Fibroblast of skin of left quadriceps (primary cell): ENCODE measurements at regions not wholly inside any gene's neighbourhood (a gene's known extent, or its start where the extent isn't known, plus 50 kb on each side); places are given as distances from the start of the nearest gene placed in this dataset.
"Not testable (repeated sequence)": the region's sequence is repeated elsewhere in the genome, so short reads cannot be mapped to it uniquely, and the experiment has no call there.

ENCODE experiments used
- DNase-seq, 2 experiments: peaks; one replicate each; pipeline ENCODE4 v3.0.0-alpha.2; 2013; ENCODE audit warnings: low read depth in 2 of 2

DNA sequence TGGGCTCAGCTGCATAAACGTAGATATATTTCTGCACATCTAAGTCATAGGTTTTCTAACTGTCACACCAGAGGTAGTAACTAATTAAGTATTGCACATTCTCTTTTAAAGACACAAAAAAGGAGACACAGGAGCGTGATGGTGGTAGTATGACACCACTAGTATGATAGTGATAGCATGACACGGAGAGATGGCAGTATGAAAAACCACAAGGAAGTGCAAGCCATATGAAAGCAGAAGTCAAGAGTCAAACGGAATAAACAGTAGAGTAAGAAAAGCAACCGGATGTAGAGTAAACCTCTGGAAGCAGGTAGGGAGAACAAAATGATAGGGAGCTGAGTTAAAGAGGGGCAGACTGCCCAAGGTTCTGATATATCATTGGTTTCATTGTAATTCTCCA is 382.2 kb upstream of the INTU start:
- no peak for DNase-seq

DNA sequence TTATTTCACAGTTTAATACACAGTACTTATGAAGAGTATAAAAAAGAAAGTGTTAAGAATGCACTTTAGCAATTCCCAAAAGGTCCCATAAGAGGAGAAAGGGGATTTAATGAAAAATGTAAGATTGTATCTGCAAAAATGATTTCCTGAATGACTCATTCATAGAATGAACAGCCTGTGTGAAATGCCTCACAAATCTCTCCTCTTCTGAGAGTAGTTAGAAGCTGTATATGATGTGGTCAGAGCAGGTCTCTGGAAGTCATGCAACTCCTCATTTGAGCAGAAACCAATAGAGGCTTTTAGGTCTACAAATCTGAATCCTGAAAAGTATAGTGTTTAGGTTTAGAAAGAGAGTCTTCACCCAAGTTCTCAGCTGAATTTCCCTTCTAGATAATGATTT is 381.3 kb upstream of the INTU start:
- peak; percentile 67 to 74 for DNase-seq

DNA sequence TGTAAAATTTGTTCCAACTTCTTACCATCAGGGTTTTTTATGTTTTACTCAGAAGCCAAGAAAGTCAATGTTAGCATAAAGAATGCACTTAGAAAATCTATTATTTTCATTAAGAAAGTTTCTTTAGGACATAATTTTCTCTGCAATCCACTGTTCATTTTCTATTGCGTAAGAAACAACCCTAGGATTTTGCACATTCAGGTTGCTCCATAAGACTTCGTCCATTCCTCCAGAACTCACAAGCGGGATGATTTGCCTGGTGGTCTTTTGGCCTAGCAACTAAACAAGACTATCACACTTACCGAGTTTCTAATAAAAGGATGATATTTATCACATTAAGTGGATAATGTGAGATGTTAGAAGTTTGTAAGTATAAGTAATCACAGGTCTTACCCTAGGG is 376.3 kb upstream of the INTU start:
- DNase-seq = no peak

DNA sequence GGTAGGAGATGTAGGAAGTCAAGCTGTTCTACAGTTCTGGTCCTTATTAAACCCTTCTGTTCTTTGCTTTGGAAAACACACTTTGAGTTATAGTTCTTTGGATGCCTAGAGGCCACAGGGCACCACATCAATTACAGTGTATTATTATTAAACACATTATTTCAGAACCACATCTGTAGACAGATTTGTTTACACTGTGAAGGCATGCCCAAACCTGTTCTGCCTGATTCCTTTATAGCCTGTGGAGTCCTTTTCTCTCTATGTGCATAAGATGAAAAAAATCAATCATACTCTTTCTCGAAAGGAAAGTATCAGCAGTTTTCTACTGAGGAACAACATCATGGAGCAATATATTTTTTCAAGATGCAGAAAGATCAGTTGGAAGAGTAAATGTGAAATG is 371.3 kb upstream of the INTU start:
- no peak for DNase-seq

DNA sequence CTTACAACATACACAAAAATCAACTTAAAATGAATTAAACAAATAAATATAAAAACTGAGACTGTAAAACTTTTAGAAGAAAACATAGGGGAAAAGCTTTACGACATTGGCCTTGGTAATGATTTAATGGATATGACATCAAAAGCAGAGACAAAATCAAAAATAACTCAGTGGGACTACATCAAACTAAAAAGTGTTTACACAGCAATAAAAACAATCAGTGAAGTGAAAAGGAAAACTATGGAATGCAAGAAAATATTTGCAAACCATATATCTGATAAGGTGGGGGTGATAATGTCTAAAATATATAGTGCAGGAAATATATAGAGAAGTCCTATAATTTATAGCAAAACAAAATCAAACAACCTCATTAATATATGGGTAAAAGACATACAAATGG is 364.4 kb upstream of the INTU start:
- no peak for DNase-seq

DNA sequence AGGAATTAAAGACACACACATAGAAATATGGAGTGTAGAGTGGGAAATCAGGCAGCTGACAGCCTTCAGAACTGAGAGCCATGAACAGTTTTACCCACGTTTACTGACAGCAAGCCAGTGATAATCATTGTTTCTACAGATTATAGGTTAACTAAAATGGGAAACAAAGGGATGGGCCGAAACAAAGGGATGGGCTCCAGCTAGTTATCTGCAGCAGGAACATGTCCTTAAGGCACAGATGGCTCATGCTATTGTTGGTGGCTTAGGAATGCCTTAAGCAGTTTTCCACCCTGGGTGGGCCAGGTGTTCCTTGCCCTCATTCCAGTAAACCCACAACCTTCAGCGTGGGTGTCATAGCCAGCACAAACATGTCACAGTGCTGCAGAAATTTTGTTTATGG is 355.7 kb upstream of the INTU start:
- not testable (repeated sequence) for DNase-seq

DNA sequence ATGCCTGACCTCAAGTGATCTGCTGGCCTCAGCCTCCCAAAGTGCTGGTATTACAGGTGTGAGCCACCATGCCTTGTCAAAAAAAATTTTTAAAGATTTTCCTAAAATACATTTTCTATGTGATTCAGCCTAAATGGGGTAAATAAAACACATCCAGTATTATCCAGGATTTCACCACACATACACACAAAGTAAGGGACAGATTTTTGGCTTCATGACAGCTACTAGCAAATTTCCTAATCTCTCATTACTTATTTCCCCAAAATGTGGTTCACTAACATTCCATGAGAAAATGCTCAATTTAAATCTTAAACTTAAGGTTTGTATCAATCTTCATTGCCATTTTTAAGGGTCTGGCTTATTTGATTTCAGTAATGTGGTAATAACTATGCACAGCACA is 348.5 kb upstream of the INTU start:
- DNase-seq = peak in 1 of 2 experiments; percentile 12

DNA sequence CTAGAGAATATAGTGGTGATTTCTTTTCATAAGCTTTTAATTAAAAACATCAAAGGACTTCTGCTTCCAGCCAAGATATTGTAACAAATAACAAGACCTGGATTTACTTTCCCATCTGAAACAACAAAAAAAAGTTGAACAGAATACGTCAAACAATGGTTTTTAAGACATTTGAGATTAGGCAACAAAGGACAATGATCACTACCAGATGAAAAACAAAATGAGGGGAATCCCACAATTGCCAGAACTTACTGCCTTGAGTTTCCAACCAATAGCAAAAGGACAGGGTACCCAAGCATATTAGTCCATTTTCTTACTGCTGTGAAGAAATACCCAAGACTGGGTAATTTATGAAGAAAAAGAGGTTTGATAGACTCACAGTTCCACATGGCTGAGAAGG is 341.4 kb upstream of the INTU start:
- no peak for DNase-seq

DNA sequence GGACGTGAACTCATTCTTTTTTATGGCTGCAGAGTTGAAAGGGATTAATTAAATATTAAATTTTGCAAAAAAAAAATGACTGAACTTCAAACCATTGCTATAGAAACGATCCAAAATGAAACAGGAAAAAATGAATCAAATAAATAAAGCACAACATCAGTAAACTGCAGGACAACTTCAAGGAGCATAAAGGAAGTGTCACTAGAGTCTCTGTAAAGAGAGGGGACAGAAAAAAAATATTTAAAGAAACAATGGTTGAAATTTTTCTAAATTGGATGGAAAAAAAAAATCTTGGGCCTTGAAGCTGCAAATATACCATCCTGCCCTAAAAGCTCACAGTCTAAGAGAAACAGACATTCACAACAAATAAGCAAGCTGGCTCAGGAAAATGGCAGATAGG is 339.3 kb upstream of the INTU start:
- no peak for DNase-seq

DNA sequence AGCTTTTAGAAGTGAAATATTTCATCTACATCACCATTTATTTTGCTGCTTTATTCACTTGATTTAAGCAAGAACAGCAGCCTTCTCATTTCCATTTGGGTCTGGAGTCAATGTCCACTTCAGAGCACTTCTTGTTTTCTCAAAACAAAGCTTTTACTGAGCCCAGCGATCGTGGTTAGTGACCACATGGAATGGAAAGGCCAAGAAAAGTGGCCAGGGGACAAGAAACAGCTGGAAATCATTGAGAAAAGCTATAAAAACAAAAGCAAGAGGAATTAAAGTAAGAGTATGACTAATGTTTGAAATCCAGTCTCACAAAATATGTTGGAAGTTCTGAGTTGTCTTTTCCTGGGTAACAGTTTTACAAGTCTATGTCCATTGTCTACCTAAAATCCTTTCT is 328.4 kb upstream of the INTU start:
- DNase-seq = peak; percentile 19 to 22

DNA sequence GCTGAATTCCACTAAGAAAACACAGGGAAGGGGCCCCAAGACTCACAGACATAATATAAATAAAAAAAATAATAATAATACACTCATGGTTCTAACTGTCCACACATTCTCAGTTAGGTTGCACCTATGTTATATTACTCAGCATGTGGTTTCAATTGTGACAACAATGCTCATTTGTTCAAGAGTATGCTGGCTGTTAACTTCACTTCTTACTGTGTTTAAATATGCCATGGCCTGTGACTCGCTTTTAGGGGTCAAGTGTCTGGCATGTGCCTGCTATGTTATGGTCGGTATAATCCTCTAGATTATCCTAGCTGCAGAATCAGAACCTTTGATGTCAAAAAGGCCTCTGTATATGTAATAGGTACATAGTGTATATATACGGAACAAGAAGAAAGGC is 324.8 kb upstream of the INTU start:
- no peak for DNase-seq

DNA sequence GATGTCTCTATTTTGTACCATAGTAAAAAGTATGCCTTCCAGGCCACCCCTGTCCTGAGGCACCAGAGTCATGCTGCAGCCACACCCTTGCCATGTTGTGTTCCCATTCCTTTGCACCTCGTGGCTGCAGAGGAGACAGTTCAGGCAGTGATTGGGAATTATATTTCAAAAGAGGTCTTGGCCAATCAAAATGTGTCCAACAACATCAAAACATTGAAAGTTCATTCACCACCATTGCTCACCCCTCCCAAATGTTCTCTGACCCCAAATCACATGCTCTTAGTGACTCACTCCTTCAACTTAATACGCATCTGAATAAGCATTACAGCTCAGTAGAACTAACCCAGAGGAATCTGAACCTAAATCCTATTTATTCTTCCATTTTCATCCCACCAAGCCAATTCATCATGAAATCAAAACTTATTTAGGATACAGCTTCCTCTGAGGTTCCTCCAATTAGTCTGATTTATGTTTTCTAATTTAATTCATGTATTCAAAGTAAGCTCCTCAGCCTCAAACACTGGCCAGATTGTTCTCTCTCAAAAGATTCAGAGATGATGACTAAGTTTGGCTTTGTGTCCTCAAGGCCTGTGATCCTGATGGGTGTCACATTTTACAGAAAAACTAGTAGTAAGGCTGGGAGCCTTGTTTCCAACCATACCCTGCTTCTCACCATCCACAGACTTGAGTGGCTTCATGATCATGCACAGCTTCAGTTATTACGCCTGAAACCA is 323.2 kb upstream of the INTU start:
- DNase-seq = no peak

DNA sequence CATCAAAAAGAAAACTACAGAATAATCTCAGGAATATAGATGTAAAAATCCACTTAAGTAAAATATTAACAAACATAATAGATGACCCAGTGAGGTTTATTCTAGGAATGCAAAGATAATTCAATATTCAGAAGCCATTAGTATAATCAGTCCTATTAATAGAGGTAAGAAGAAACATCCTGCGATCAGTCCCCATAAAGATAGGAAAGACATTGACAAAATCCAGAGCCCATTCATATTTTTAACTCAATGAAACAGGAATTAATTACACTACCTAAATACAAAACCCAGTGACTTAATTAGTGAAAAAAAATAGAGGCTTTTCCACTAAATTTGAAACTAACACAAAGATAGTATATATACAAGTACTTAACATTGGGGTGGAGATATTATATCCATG is 321.4 kb upstream of the INTU start:
- DNase-seq = no peak

DNA sequence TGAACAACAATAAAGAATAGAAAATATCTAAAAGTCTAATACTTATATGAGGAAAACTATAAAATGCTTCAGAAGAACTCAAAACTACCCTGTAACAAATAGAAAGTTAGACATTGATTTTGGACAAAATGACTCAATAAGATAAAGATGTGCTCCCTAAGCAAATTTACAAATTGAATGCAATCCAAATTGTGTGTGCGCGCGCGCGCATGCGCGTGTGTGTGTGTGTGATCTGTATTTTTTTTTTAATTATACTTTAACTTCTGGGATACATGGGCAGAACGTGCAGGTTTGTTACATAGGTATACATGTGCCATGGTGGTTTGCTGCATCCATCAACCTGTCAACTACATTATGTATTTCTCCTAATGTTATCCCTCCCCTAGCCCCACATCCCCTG is 320.8 kb upstream of the INTU start:
- no peak for DNase-seq

DNA sequence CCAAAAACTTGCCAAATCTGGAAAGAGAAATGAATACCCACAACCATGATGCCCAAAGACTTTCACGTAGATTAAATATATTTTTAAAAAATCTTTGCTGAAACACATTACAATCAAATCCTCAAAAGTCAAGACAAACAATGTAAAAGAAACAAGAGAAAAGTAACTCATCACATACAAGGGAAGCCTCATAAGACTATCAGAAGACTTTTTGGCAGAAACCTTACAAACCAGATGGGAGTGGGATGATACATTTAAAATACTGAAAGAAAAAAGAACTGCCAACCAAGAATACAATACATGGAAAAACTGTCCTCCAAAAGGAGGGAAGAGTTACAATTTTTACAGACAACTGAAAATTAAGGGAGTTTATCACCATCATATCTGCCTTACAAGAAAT is 319.0 kb upstream of the INTU start:
- DNase-seq = no peak

DNA sequence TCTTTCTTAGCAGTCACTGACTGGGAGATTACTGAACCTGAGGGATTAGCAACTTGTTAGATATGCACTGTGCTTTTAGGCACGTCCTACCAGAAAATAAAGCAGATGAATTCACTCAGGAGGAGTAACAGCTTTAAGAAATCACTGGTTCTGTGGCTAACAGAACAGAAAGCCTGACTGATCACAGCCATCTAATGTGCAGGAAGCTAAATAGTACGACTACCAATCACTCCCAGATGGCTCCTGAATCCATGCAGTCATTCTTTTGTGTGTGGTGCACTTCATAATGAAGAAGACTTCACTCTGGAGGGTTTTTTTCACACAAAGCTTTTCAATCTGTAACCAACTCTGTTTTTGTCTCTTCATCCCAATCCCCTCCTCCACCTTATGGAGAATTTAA is 305.3 kb upstream of the INTU start:
- DNase-seq = no peak

DNA sequence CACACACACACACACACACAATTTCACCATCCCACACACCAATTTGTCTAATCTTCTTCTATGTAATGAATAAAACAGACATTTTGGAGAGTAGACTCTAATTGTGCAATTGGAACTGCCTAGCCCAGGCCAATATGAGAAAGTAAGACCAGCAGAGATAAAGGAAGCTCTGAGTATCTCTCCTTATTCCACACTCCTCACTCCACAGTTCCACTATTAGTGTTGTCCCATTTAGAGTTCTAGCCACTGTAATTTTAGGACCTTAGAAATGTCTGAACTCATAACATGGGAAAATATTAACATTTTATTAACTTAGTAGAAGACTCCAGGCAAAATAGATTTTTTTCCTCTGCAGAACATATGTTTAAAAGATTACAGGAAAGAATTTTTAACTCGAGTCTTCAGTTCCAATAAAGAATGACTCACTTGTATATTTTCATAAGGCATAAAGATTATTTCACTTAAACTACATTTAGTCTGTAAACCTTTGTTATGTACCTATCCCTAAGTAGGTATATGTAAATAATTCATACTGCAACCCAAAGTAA is 297.6 kb upstream of the INTU start:
- DNase-seq = no peak

DNA sequence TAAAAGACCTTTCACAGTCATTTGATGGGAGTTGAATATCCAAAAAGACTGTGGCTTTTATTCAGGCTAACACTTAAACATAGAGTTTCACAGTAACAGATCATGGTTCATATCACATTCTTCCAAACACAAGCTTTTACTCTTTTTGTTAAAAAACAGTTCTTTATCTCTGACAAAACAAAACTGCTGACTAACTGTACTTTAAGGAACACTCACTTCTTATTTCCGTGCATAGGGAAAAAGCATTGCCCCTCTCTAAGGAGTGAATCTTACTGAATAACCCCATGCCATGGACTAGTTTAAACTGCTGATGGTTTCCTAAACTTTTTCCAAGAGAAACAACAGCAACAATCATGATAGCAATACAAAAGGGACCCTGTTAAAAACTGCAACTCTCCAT is 297.0 kb upstream of the INTU start:
- DNase-seq = no peak

DNA sequence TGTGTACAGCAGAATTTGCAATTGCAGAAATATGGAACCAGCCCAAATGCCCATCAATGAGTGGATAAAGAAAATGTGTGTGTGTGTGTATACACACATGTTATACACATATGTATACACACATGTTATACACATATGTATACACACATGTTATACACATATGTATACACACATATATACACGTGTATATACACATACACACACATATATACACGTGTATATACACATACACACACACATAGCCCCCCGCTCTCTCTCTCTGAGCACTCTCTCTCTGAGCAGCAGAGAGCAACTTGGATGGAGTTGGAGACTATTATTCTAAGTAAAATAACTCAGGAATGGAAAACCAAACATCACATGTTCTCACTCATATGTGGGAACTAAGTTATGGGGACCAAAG is 289.6 kb upstream of the INTU start:
- not testable (repeated sequence) for DNase-seq

DNA sequence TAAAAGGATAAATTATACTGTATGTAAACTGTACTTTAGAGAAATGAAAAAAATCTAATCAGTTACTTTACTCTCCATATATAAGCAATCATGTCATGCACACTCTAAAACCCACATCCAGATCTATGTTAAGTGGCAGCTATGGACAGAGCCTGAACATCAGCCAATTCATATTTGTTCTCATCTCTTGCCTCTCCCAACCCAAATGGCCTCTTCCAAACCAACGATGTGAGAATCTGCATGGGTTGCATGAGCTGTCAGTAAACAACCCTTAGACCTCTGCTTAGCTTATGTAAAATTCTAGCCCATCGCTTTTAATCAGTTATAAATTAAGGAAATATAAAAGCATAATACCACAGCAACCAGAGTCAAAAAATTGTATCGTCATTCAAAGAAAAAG is 288.7 kb upstream of the INTU start:
- no peak for DNase-seq

DNA sequence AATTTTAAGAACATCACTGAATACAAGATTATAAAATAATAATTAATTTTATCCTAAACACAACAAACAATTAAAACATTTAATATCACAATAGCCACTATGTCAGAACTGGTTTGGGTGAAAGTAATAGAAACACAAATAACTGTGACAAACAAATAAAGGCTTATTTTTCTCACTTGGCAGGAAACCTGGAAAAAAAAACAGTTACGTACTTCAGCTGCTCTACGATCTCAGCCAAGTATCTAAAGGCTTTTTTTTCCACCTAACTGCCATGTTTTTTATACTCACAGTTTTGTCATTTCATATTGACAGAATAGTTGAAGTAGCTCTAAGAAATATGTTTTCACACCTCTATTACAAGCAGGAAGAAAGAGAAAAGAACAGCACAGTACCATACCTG is 284.8 kb upstream of the INTU start:
- no peak for DNase-seq

DNA sequence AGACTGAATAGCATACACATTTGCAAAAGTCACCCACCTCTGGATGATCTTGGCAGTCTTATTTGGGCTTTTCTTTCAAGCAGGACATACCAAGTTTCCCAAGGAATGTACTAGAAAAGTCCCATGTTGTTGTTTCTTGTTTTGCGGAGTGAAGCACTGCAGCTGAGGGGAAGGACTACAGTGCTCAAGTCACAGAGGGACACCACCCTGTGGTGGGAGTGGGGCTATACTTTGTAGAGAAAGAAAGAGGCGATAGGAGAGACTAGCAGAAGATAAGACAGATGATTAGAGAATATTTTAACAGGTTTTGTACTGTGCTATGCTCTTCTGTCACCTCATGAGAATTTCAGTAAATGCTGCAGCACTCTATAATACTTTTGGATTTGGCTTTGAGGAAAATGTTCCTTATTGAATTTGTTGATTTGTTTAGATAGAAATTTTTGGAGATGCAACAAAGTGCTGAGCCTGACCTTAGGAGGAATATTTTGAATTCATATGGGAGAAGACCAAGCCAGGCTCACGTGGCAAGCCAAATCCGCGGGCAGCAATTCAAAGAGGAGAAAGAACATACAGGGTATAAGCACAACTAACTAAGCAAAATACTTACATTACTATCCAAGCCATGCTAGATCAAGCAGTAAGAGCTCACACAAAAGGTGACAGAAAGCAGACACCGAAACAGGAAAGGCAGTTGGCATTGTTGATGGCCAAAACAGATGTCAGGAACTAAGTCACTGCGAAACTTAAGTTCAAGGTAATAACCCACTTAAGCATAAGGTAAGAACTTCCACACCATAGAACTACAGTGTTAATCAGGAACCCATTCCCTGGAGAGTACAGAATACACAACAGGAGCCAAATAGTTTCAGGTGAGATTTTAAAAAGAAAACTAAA is 280.3 kb upstream of the INTU start:
- no peak for DNase-seq

DNA sequence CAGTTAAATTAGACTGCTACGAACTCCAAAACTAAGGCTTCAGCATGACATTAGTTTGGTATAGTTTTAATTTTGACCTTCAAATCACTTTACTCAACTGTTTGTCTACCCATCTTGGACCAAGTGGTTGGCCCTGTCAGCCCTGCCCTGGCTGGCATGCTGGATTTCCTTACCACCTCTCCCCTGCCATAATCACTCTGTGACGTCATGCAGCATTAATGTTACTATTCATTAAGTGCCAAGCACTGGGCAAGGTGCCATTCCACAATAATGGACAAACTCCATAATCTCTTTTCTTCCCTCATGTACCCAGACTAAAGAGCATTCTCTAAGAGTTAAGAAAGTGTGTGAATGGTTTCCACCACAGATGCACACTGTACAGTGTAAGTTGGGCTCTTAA is 277.0 kb upstream of the INTU start:
- no peak for DNase-seq
